ENCODE measurements at regions not wholly inside any gene's neighbourhood (a gene's known extent, or its start where the extent isn't known, plus 50 kb on each side); places are given as distances from the start of the nearest gene placed in this dataset.

GRCh38 chr2:226215902-226216503 lies 583.6 kb downstream of the IRS1 start:
- 68% methylated on average over 11 of the region's 11 CpGs for WGBS (ENCODE audit: missing lambda C conversion rate)
- H3K4me2 ChIP-seq: no peak overlapping the region
- H3K4me1 ChIP-seq: peaks cover 28% of the 10 kb centered on the region
- TF ChIP-seq USF2 (IDR thresholded peaks at IDR 0.05) (no peak), MAFK (IDR thresholded peaks at IDR 0.05; ENCODE audit: partially characterized antibody) (peak; percentile 30), PHF8 (IDR thresholded peaks at IDR 0.05; ENCODE audit: borderline replicate concordance, low read depth) (no peak), RARB (CRISPR knock-in tag; IDR thresholded peaks at IDR 0.05) (no peak), CTCF (IDR thresholded peaks at IDR 0.05) (peak; percentile 37), RAD21 (conservative IDR thresholded peaks at IDR 0.05 in 1 of 2, IDR thresholded peaks at IDR 0.05 in 1 of 2) (peak; percentile 33 to 48; a peak in 3 of 5 replicates)
- H3K9me3 ChIP-seq: no peaks in the 10 kb centered on the region
- DNase-seq (ENCODE audit: low read depth in 1 of 2, low spot score in 1 of 2) (peak in 1 of 2 experiments; percentile 66), ATAC-seq (peak; percentile 56 to 90; a peak in 3 of 6 replicates), FAIRE-seq (no peak)
- ChIA-PET POLR2A (no interaction called here), CTCF (interaction anchor here (1.0 to 1.6 kb wide), 3 partner anchors 24 to 579 kb away, joined by 3 to 5 read pairs (median 3); no protein-coding TSS in a partner anchor)
- H3K4me3 ChIP-seq: no peak overlapping the region
- H3K27ac ChIP-seq: peak overlapping the region in 1 of 2 experiments; percentile 22; a peak in 2 of 6 replicates

- TF ChIP-seq JUNB (IDR thresholded peaks at IDR 0.05) (no peak), CEBPB (IDR thresholded peaks at IDR 0.05) (peak in 1 of 2 experiments; percentile 11; a peak in 1 of 4 replicates)
- ATAC-seq: no peak; a peak in 2 of 6 replicates
- POLR2A ChIA-PET: no interaction called here
- Histone ChIP-seq H3K4me3 (no peak overlapping the region), H3K9me3 (no peaks in the 10 kb centered on the region), H3K4me2 (peak overlapping the region; percentile 46), H3K4me1 (peaks cover 29% of the 10 kb centered on the region), H3K27ac (peak overlapping the region; percentile 48 to 52; a peak in 5 of 6 replicates)
- 12% methylated on average over 4 of the region's 4 CpGs for WGBS (ENCODE audit: missing lambda C conversion rate)
- CTCF ChIA-PET: no interaction called here
- DNase-seq (ENCODE audit: low read depth in 1 of 2, low spot score in 1 of 2): peak in 1 of 2 experiments; percentile 32
- no peak for FAIRE-seq
Observed at GRCh38 chr2:226213717-226214116, 585.9 kb downstream of the IRS1 start.

- H3K9me3 ChIP-seq: no peaks in the 10 kb centered on the region
- POLR2A ChIA-PET: no interaction called here
- H3K4me1 ChIP-seq: peaks cover 29% of the 10 kb centered on the region
- peak overlapping the region; percentile 10; the same call in 1 of the 3 replicates for H3K4me2 ChIP-seq
- H3K4me3 ChIP-seq: no peak overlapping the region
- peak in 1 of 2 experiments; percentile 40 for DNase-seq (ENCODE audit: low read depth in 1 of 2, low spot score in 1 of 2)
- no peak for ATAC-seq
- TF ChIP-seq GATA3 (IDR thresholded peaks at IDR 0.05; ENCODE audit: borderline replicate concordance) (peak; percentile 46; the same call in 1 of the 2 replicates), FOSB (CRISPR knock-in tag; IDR thresholded peaks at IDR 0.05) (no peak), CEBPB (IDR thresholded peaks at IDR 0.05) (peak; percentile 65 to 80; a peak in 3 of 4 replicates), NR3C1 (IDR thresholded peaks at IDR 0.05) (no peak), JUNB (IDR thresholded peaks at IDR 0.05) (peak; percentile 54)
- CTCF ChIA-PET: no interaction called here
- FAIRE-seq: peak; percentile 13
- H3K27ac ChIP-seq: peak overlapping the region; percentile 26 to 29; a peak in 1 of 6 replicates
- WGBS (ENCODE audit: missing lambda C conversion rate): 75% methylated on average over 1 of the region's 1 CpG
Observed at GRCh38 chr2:226211439-226211838, 588.2 kb downstream of the IRS1 start.

- DNase-seq (ENCODE audit: low read depth in 1 of 2, low spot score in 1 of 2) (no peak), ATAC-seq (no peak), FAIRE-seq (no peak)
- Histone ChIP-seq H3K4me1 (peaks cover 20% of the 10 kb centered on the region), H3K9me3 (no peaks in the 10 kb centered on the region), H3K4me3 (no peak overlapping the region), H3K27ac (no peak overlapping the region), H3K4me2 (no peak overlapping the region)
- WGBS (ENCODE audit: missing lambda C conversion rate): 78% methylated on average over 2 of the region's 2 CpGs
- CTCF ChIA-PET: no interaction called here
- POLR2A ChIA-PET: no interaction called here
- TF ChIP-seq NR3C1 (IDR thresholded peaks at IDR 0.05) (no peak), FOSL2 (IDR thresholded peaks at IDR 0.05) (no peak), FOSL2 (CRISPR knock-in tag; IDR thresholded peaks at IDR 0.05) (no peak), MAX (IDR thresholded peaks at IDR 0.05) (no peak), HDAC2 (IDR thresholded peaks at IDR 0.05) (no peak), ZFP36 (IDR thresholded peaks at IDR 0.05; ENCODE audit: borderline replicate concordance, partially characterized antibody) (no peak), HES2 (IDR thresholded peaks at IDR 0.05) (no peak), ESRRA (IDR thresholded peaks at IDR 0.05; ENCODE audit: borderline replicate concordance, low read length) (no peak), CBX2 (IDR thresholded peaks at IDR 0.05; ENCODE audit: borderline replicate concordance, low read depth) (no peak), MYC (IDR thresholded peaks at IDR 0.05; ENCODE audit: borderline replicate concordance, low read length) (no peak), REST (IDR thresholded peaks at IDR 0.05) (no peak), PBX3 (IDR thresholded peaks at IDR 0.05) (no peak), EHF (CRISPR knock-in tag; IDR thresholded peaks at IDR 0.05) (no peak)
Observed at GRCh38 chr2:226208726-226209125, 590.9 kb downstream of the IRS1 start.

Data from A549 (cell line).